PC-9 (cell line): ENCODE measurements at regions not wholly inside any gene's neighbourhood (a gene's known extent, or its start where the extent isn't known, plus 50 kb on each side); places are given as distances from the start of the nearest gene placed in this dataset.

Source experiments
- CTCF ChIP-seq: fragments of 200-600 bp; sonication (generic); conservative IDR thresholded peaks from 2 replicates; pipeline ENCODE4 v1.6.1; 2017; ENCODE audit warnings: mixed run types, antibody characterized with exemption, mild to moderate bottlenecking, moderate library complexity
- EZH2 ChIP-seq: fragments of 200-600 bp; sonication (generic); IDR thresholded peaks from 2 replicates; pipeline ENCODE4 v1.8.0; 2017; ENCODE audit warnings: antibody characterized with exemption, low read depth

DNA sequence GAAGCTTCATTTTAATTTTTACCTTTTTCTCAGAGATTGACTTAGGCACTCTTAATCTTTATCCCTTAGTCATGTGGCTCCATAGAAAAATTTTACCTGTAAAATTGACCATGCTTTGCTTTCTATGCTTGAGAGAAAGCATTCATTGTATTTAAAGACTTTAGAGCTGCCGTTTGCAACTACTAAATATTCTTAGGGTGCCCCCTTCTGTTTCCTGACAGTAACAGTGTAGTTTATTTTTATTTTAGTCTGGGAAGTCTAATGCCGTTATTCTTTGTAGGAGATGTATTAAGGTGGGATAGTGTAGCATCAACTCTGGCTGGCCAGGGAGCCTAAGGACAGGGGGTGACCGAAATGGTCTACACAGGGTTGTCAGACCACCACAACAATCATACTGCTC is 84.5 kb upstream of the SYNPR start:
- peak; percentile 52 for TF ChIP-seq CTCF
- no peak for TF ChIP-seq EZH2
